GM18951 (cell line): ENCODE measurements at regions not wholly inside any gene's neighbourhood (a gene's known extent, or its start where the extent isn't known, plus 50 kb on each side); places are given as distances from the start of the nearest gene placed in this dataset.

Experiments
- POLR2A ChIP-seq: IDR thresholded peaks from 4 replicates; pipeline ENCODE4 v1.6.1; 2011; ENCODE audit warnings: mild to moderate bottlenecking; ENCODE audit not compliant: insufficient read length, insufficient read depth; ENCODE audit errors: extremely low read depth
- in situ Hi-C: fragments of 300-500 bp; cut with MboI; formaldehyde crosslinking; loops from one replicate; pipeline ENCODE4 v1.12.0; 2022; ENCODE audit warnings: low sequenced_read_pairs, mixed read lengths, inconsistent platforms; ENCODE audit not compliant: unreplicated experiment

- in situ Hi-C loops = no loop called here
- TF ChIP-seq POLR2A = no peak
These were observed 228.8 kb upstream of the ZNF462 start for GRCh38 chr9:106634183-106634582.

DNA sequence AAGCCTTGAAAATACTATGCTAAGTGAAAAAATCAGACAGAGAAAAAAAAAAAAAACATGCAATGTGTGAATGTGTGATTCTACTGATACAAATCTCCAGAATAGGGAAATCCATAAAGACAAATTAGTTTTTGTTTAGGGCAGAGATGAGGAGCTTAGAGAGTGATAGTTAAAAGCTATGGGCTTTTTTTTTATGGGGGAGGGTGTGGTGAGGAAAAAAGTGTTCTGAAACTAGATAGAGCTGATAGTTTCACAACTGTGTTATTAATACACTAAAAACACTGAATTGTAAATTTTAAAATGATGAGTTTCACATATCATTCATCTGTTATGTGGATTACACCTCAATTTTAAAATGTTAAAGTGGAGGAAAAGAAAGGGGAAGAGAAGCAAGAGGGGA is 228.3 kb upstream of the ZNF462 start:
- in situ Hi-C loops = no loop called here
- no peak for TF ChIP-seq POLR2A

DNA sequence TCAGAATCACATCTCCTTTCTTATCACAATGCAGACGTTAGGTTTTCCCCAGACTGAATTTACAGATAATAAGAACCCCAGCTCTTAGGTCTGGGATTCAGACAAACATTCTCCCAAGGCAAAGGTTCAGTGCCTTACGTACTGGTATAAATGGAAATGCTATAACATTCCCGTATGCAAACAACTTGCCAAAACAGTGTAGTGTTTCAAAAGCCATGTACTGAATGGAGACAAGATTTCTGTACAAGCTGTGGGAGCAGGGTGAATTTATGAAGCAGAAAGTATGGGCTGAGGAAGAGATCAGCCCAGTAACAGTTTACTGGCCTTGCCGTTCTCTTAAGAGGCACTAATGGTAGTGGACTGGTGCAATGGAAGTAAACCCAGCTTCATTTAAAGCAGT is 225.5 kb upstream of the ZNF462 start:
- in situ Hi-C loops = no loop called here
- no peak for TF ChIP-seq POLR2A

- TF ChIP-seq POLR2A = no peak
- in situ Hi-C loops = no loop called here
These were observed 222.9 kb upstream of the ZNF462 start for GRCh38 chr9:106639873-106640568.

GRCh38 chr9:106643211-106643930 is 219.6 kb upstream of the ZNF462 start:
- no peak for TF ChIP-seq POLR2A
- in situ Hi-C loops = no loop called here

- in situ Hi-C loops = no loop called here
- no peak for TF ChIP-seq POLR2A
These were observed 218.3 kb upstream of the ZNF462 start for GRCh38 chr9:106644661-106645060.

- no peak for TF ChIP-seq POLR2A
- in situ Hi-C loops = no loop called here
These were observed 214.2 kb upstream of the ZNF462 start for GRCh38 chr9:106648799-106649198.

DNA sequence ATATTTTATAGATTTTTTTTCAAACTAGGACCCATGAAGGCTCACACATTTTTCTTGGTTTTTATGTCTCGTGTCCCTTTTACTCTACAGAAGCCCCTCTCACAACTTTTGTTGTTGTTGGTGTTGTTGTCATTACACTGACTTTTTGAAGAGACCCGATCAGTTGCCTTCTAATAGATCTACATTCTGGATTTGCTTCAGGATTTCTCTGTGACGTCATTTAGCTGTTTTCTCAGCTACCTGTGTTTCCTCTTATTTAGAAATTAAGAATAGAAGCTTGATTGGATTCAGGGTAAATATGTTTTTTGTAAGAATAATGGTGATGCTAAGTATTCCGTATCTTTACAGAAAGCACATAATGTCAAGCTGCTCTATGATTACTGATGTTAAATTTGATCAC is 213.3 kb upstream of the ZNF462 start:
- TF ChIP-seq POLR2A = no peak
- in situ Hi-C loops = no loop called here

DNA sequence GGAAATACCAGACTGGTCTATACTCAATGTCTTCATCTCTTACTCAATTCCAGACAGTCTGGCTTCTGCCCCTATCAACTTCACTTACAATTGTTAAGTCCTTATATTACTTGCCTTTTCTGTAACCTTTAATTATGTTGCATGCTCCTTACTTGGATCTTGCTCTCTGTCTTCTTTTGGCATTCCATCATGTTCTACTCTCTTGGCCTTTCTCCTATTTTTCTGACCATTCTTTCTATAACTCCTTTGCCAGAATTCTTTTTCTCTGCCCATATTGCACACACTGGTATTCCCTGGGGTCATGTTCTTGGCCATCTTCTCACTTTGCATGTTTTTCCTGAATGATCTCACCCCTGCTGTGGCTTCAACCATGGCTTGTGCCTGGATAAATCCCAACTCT is 209.8 kb upstream of the ZNF462 start:
- in situ Hi-C loops = no loop called here

DNA sequence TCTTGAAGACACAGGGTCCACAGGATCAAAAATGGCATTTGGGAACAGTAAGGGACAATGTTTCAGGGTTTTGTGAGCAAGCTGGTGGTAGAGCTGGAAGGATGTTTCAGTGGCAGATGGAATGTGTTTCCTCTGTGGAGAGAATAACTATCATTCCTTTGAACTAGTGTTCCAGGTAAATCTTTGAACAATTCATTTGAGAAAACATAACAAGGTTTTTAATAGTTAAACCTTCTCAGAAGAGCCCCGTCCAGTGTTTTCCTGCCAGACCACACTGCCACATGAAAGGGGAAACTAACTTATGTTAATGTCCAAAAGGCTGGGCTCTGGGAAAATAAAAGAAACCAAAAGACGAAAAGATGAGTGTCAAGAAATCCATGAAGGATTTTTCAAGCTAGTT is 207.0 kb upstream of the ZNF462 start:
- no peak for TF ChIP-seq POLR2A
- in situ Hi-C loops = no loop called here

More for the DNA sequence above, 209.8 kb upstream of the ZNF462 start:
- no peak for TF ChIP-seq POLR2A

GRCh38 chr9:106657926-106658325 is 205.0 kb upstream of the ZNF462 start:
- TF ChIP-seq POLR2A = no peak

DNA sequence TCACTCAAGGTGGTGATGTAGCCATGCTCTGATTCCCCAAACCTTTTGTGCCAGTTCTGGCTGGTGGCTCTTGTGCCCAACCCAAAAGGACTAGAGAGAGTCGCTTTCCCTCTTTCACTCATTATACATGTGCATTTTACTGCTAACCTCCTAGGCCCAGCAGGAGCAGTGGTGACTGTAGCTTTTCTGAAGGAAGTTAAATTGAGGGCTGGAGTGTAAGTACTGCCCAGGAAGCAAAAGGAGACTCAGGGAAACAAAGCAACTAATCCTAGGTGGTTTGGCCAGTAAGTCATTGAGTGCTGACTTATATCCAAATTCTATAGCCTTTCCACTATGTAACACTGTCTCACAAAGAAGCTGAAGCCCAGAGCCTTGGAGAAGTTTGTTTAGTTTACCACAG is 194.4 kb upstream of the ZNF462 start:
- TF ChIP-seq POLR2A = no peak
- in situ Hi-C loops = no loop called here

More at GRCh38 chr9:106657926-106658325, 205.0 kb upstream of the ZNF462 start:
- in situ Hi-C loops = no loop called here

DNA sequence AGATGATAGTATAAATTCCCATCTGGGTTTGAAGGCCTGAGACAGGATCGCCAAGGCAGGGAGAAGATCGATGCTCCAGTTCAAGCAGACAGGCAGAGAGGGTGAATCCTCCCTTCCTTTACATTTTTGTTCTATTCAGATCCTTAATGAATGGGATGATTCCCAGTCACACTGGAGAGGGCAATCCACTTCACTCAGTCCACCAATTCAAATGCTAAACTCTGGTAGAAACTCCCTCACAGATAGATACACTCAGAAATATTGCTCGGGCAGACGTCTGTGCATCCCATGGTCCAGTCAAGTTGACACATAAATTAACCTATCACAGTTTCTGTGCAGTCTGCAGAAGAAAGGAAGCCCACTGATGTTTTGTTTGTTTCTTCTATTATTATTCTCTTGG is 193.1 kb upstream of the ZNF462 start:
- no peak for TF ChIP-seq POLR2A
- in situ Hi-C loops = no loop called here

DNA sequence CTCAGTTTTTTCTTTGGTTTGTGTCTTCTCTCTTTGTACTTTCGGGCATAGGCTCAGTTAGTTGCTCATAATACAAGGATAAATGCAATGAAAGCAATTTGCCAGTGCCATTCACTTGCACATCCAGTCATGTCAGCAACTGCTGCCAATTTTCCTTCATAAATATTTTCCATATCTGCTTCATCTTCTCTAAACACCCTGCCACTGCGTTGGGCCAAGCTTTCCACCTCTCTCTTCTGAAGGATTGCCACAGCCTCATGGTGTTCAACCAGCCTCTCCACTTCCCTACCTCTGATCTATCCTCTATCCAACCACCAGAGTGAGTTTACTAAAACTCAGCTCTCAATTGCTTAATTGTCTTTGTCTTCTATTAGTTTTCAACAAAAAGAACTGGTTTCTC is 192.5 kb upstream of the ZNF462 start:
- TF ChIP-seq POLR2A = no peak
- in situ Hi-C loops = no loop called here
